ENCODE measurements at regions not wholly inside any gene's neighbourhood (a gene's known extent, or its start where the extent isn't known, plus 50 kb on each side); places are given as distances from the start of the nearest gene placed in this dataset.

GRCh38 chr12:87866578-87867292 is 162.5 kb downstream of the C12orf50 start:
- TF ChIP-seq POLR2A (IDR thresholded peaks at IDR 0.05) (no peak), EP300 (IDR thresholded peaks at IDR 0.05) (no peak), POLR2AphosphoS5 (IDR thresholded peaks at IDR 0.05) (no peak), CTCF (IDR thresholded peaks at IDR 0.05) (no peak)
- no peak for ATAC-seq (ENCODE audit: low FRiP score in 2 of 2)

GRCh38 chr12:87861791-87862190 is 167.4 kb downstream of the C12orf50 start:
- Histone ChIP-seq H3K27ac (no peak overlapping the region), H3K27me3 (no peaks in the 10 kb centered on the region), H3K36me3 (no peaks in the 10 kb centered on the region), H3K9me3 (no peaks in the 10 kb centered on the region), H3K4me1 (no peaks in the 10 kb centered on the region), H3K4me3 (no peak overlapping the region)
- DNase-seq: no peak
- no peak for TF ChIP-seq POLR2A (IDR thresholded peaks at IDR 0.05)
- no peak for TF ChIP-seq POLR2AphosphoS5 (IDR thresholded peaks at IDR 0.05)
- no peak for TF ChIP-seq CTCF (IDR thresholded peaks at IDR 0.05)
- WGBS, 2 donors: 51 to 63% methylated on average over 2 of the region's 2 CpGs
- ATAC-seq (ENCODE audit: low FRiP score in 2 of 2): no peak

More at GRCh38 chr12:87866578-87867292, 162.5 kb downstream of the C12orf50 start:
- Histone ChIP-seq H3K27me3 (no peaks in the 10 kb centered on the region), H3K36me3 (no peaks in the 10 kb centered on the region), H3K27ac (no peak overlapping the region), H3K9me3 (no peaks in the 10 kb centered on the region), H3K4me1 (no peaks in the 10 kb centered on the region), H3K4me3 (no peak overlapping the region)
- no peak for DNase-seq
- 77 to 82% methylated on average over 3 of the region's 3 CpGs for WGBS, 2 donors

GRCh38 chr12:87853448-87854003 is 175.7 kb downstream of the C12orf50 start:
- WGBS, 2 donors: 90 to 92% methylated on average over 6 of the region's 6 CpGs
- ATAC-seq (ENCODE audit: low FRiP score in 2 of 2) (no peak), DNase-seq (no peak)
- Histone ChIP-seq H3K36me3 (no peaks in the 10 kb centered on the region), H3K4me3 (no peak overlapping the region), H3K27ac (no peak overlapping the region), H3K27me3 (no peaks in the 10 kb centered on the region), H3K4me1 (no peaks in the 10 kb centered on the region), H3K9me3 (no peaks in the 10 kb centered on the region)
- TF ChIP-seq POLR2A (IDR thresholded peaks at IDR 0.05) (no peak), EP300 (IDR thresholded peaks at IDR 0.05) (no peak), CTCF (IDR thresholded peaks at IDR 0.05) (no peak), POLR2AphosphoS5 (IDR thresholded peaks at IDR 0.05) (no peak)

- Histone ChIP-seq H3K4me3 (no peak overlapping the region), H3K4me1 (no peaks in the 10 kb centered on the region), H3K27ac (no peak overlapping the region), H3K36me3 (no peaks in the 10 kb centered on the region), H3K9me3 (no peaks in the 10 kb centered on the region), H3K27me3 (no peaks in the 10 kb centered on the region)
- TF ChIP-seq POLR2AphosphoS5 (IDR thresholded peaks at IDR 0.05) (no peak), POLR2A (IDR thresholded peaks at IDR 0.05) (no peak), CTCF (IDR thresholded peaks at IDR 0.05) (no peak), EP300 (IDR thresholded peaks at IDR 0.05) (no peak)
- ATAC-seq (ENCODE audit: low FRiP score in 2 of 2) (no peak), DNase-seq (no peak)
- WGBS, 2 donors: 53 to 59% methylated on average over 2 of the region's 2 CpGs
These were observed 180.1 kb downstream of the C12orf50 start for GRCh38 chr12:87849074-87849473.

Data from upper lobe of left lung (tissue), 6 donors.